ENCODE measurements at regions not wholly inside any gene's neighbourhood (a gene's known extent, or its start where the extent isn't known, plus 50 kb on each side); places are given as distances from the start of the nearest gene placed in this dataset.

DNA sequence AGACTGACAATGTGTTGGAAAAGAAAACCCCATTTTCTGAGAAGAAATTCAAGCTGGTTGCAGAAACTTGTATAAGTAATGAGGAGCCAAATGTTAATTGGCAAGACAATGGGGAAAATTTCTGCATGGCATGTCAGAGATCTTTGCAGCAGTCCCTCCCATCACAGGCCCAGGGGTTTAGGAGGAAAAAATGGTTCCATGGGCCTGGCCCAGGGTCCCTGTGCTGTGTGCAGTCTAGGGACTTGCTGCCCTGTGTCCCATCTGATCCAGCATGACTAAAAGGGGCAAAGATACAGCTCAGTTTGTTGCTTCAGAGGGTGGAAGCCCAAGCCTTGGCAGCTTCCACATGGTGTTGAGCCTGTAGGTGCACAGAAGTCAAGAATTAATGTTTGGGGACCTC lies 440.3 kb upstream of the TPK1 start:
- H2BK5ac ChIP-seq (ENCODE audit: low read depth, low read length, poor library complexity): no peak overlapping the region
- no peak overlapping the region for H2BK12ac ChIP-seq (ENCODE audit: low read length)
- no peak overlapping the region for H3K4me3 ChIP-seq (ENCODE audit: low read depth, low read length)
- H3K4me2 ChIP-seq (ENCODE audit: low read length): no peak overlapping the region
- H4K12ac ChIP-seq (ENCODE audit: low read depth, low read length): no peak overlapping the region
- no peaks in the 10 kb centered on the region for H3K4me1 ChIP-seq (ENCODE audit: control insufficient read depth in 1 of 2, insufficient read depth in 2 of 2, low read length in 2 of 2)
- no peak overlapping the region for H3K23ac ChIP-seq (ENCODE audit: low read length)
- H3K27ac ChIP-seq (ENCODE audit: low read depth, low read length): no peak overlapping the region
- H3K14ac ChIP-seq (ENCODE audit: low read length): no peak overlapping the region
- no peaks in the 10 kb centered on the region for H3K79me1 ChIP-seq (ENCODE audit: low read length)
- H2AFZ ChIP-seq (ENCODE audit: insufficient read depth, low read length, poor library complexity): no peak overlapping the region
- H3K36me3 ChIP-seq (ENCODE audit: control insufficient read depth in 1 of 2, insufficient read depth in 2 of 2, low read length in 2 of 2): no peaks in the 10 kb centered on the region
- H2AK5ac ChIP-seq (ENCODE audit: low read length): no peak overlapping the region
- H3K18ac ChIP-seq (ENCODE audit: low read length): no peak overlapping the region
- H2BK120ac ChIP-seq (ENCODE audit: insufficient read depth, low read length, poor library complexity): no peak overlapping the region
- no peak for DNase-seq
- H3K4ac ChIP-seq (ENCODE audit: low read depth, low read length): no peak overlapping the region
- H4K91ac ChIP-seq (ENCODE audit: low read depth, low read length): no peak overlapping the region
- no peak overlapping the region for H4K8ac ChIP-seq (ENCODE audit: low read depth, low read length)
- no peaks in the 10 kb centered on the region for H3K27me3 ChIP-seq (ENCODE audit: insufficient read depth, low read length)
- H3K79me2 ChIP-seq (ENCODE audit: control insufficient read depth, insufficient read depth, low read length, poor library complexity): no peaks in the 10 kb centered on the region
- H3K9me3 ChIP-seq (ENCODE audit: insufficient read depth, low read depth, low read length): peaks cover 5% of the 10 kb centered on the region
- H3K9ac ChIP-seq (ENCODE audit: low read length): no peak overlapping the region

DNA sequence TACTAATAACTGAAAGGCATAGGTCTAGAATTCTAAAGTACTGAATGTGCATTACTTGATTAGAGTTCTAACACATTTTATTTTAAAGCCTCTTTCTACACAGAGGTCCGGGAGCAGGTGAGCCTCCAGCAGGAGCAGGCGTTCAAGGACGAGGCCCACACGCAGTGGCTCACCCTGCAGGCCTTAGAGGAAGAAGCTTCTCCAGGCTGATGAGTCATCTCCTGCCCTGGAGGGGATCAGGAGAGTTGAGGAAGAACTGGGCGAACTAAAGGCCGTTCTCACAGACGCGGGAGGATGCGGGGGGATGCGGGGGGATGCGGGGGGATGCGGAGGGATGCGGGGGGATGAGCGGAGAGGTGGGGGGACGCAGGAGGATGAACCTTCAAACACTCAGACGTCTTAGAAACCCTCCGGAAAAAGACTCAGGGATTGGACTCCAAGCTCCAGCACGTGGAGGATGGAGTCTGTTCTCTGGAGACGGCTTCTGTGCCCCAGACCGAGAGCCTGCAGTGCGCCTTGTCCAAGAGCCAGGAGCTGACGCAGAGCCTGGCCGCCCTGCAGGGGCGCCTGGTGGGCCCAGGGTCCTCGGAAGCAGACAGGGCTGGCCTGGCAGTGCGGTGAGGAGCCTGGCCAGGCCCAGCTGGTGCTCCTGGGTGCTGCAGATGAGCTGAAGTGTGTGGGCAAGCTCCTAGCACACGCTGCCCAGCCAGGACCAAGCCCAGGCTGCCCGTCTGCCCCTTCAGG lies 433.7 kb upstream of the TPK1 start:
- Histone ChIP-seq H3K4me2 (ENCODE audit: low read length) (no peak overlapping the region), H3K23ac (ENCODE audit: low read length) (no peak overlapping the region), H3K4me3 (ENCODE audit: low read depth, low read length) (no peak overlapping the region), H3K9ac (ENCODE audit: low read length) (no peak overlapping the region), H2BK12ac (ENCODE audit: low read length) (no peak overlapping the region), H2BK120ac (ENCODE audit: insufficient read depth, low read length, poor library complexity) (no peak overlapping the region), H2BK5ac (ENCODE audit: low read depth, low read length, poor library complexity) (no peak overlapping the region), H3K27ac (ENCODE audit: low read depth, low read length) (no peak overlapping the region), H3K79me1 (ENCODE audit: low read length) (no peaks in the 10 kb centered on the region), H3K79me2 (ENCODE audit: control insufficient read depth, insufficient read depth, low read length, poor library complexity) (no peaks in the 10 kb centered on the region), H4K8ac (ENCODE audit: low read depth, low read length) (no peak overlapping the region), H2AK5ac (ENCODE audit: low read length) (no peak overlapping the region), H2AFZ (ENCODE audit: insufficient read depth, low read length, poor library complexity) (no peak overlapping the region), H3K27me3 (ENCODE audit: insufficient read depth, low read length) (no peaks in the 10 kb centered on the region), H3K14ac (ENCODE audit: low read length) (no peak overlapping the region), H3K4ac (ENCODE audit: low read depth, low read length) (no peak overlapping the region), H4K12ac (ENCODE audit: low read depth, low read length) (no peak overlapping the region), H3K36me3 (ENCODE audit: control insufficient read depth in 1 of 2, insufficient read depth in 2 of 2, low read length in 2 of 2) (no peaks in the 10 kb centered on the region), H3K4me1 (ENCODE audit: control insufficient read depth in 1 of 2, insufficient read depth in 2 of 2, low read length in 2 of 2) (no peaks in the 10 kb centered on the region), H4K91ac (ENCODE audit: low read depth, low read length) (no peak overlapping the region), H3K9me3 (ENCODE audit: insufficient read depth, low read depth, low read length) (peaks cover 4% of the 10 kb centered on the region), H3K18ac (ENCODE audit: low read length) (no peak overlapping the region)
- WGBS (ENCODE audit: extremely low coverage, insufficient coverage, insufficient read length): no CpG with 5 or more reads among the region's 28 CpGs
- DNase-seq: peak in 1 of 2 donors; percentile 5

DNA sequence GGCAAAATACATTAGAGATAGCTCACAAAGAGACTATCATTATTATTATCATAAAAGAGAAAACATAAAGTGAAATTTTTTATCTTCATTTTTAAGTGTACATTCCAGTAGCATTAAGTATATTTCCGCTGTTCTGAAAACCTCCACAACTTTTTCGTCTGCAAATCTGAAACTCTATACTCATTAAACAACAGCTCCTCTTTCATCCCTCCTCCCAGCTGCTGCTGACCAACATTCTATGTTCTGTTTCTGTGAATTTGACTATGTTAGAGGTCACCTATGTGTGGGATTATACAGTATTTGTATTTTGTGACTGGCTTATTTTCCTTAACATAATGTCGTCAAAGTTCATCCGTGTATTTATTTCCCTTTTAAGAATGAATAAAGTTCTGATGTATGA lies 429.3 kb upstream of the TPK1 start:
- Histone ChIP-seq H3K14ac (ENCODE audit: low read length) (no peak overlapping the region), H3K4me2 (ENCODE audit: low read length) (no peak overlapping the region), H3K79me2 (ENCODE audit: control insufficient read depth, insufficient read depth, low read length, poor library complexity) (no peaks in the 10 kb centered on the region), H3K36me3 (ENCODE audit: control insufficient read depth in 1 of 2, insufficient read depth in 2 of 2, low read length in 2 of 2) (no peaks in the 10 kb centered on the region), H4K8ac (ENCODE audit: low read depth, low read length) (no peak overlapping the region), H3K79me1 (ENCODE audit: low read length) (no peaks in the 10 kb centered on the region), H3K18ac (ENCODE audit: low read length) (no peak overlapping the region), H2BK120ac (ENCODE audit: insufficient read depth, low read length, poor library complexity) (no peak overlapping the region), H3K23ac (ENCODE audit: low read length) (no peak overlapping the region), H4K12ac (ENCODE audit: low read depth, low read length) (no peak overlapping the region), H3K4me1 (ENCODE audit: control insufficient read depth in 1 of 2, insufficient read depth in 2 of 2, low read length in 2 of 2) (no peaks in the 10 kb centered on the region), H3K4me3 (ENCODE audit: low read depth, low read length) (no peak overlapping the region), H3K27ac (ENCODE audit: low read depth, low read length) (no peak overlapping the region), H3K27me3 (ENCODE audit: insufficient read depth, low read length) (no peaks in the 10 kb centered on the region), H4K91ac (ENCODE audit: low read depth, low read length) (no peak overlapping the region), H3K4ac (ENCODE audit: low read depth, low read length) (no peak overlapping the region), H2BK5ac (ENCODE audit: low read depth, low read length, poor library complexity) (no peak overlapping the region), H3K9ac (ENCODE audit: low read length) (no peak overlapping the region), H2AK5ac (ENCODE audit: low read length) (no peak overlapping the region), H2BK12ac (ENCODE audit: low read length) (no peak overlapping the region), H3K9me3 (ENCODE audit: insufficient read depth, low read depth, low read length) (peaks cover 4% of the 10 kb centered on the region), H2AFZ (ENCODE audit: insufficient read depth, low read length, poor library complexity) (no peak overlapping the region)
- DNase-seq: no peak
- no CpG with 5 or more reads among the region's 4 CpGs for WGBS (ENCODE audit: extremely low coverage, insufficient coverage, insufficient read length)

DNA sequence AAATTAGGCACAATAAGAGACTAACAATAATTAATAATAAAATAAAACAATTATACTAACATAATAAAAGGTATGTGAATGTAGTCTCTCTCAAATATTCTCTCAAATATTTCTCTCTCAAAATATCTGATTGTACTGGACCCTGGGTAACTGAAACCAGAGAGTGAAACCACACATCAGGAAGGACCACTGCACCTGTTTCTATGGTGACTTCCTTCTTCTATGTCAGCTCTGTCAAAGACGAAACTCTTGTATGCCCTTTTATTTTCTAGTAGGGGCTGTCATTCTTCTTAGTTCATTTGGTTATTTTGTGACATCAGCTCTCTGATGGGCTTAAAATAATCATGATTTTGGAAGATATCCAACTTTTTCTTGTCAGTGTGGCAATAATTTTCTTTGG lies 428.0 kb upstream of the TPK1 start:
- H2AK5ac ChIP-seq (ENCODE audit: low read length): no peak overlapping the region
- no CpG with 5 or more reads among the region's 1 CpG for WGBS (ENCODE audit: extremely low coverage, insufficient coverage, insufficient read length)
- no peak overlapping the region for H2BK5ac ChIP-seq (ENCODE audit: low read depth, low read length, poor library complexity)
- no peak overlapping the region for H3K18ac ChIP-seq (ENCODE audit: low read length)
- no peaks in the 10 kb centered on the region for H3K4me1 ChIP-seq (ENCODE audit: control insufficient read depth in 1 of 2, insufficient read depth in 2 of 2, low read length in 2 of 2)
- no peak overlapping the region for H3K14ac ChIP-seq (ENCODE audit: low read length)
- DNase-seq: no peak
- no peak overlapping the region for H3K27ac ChIP-seq (ENCODE audit: low read depth, low read length)
- no peak overlapping the region for H4K8ac ChIP-seq (ENCODE audit: low read depth, low read length)
- no peak overlapping the region for H3K4me2 ChIP-seq (ENCODE audit: low read length)
- no peaks in the 10 kb centered on the region for H3K36me3 ChIP-seq (ENCODE audit: control insufficient read depth in 1 of 2, insufficient read depth in 2 of 2, low read length in 2 of 2)
- no peak overlapping the region for H4K91ac ChIP-seq (ENCODE audit: low read depth, low read length)
- H4K12ac ChIP-seq (ENCODE audit: low read depth, low read length): no peak overlapping the region
- no peak overlapping the region for H2BK120ac ChIP-seq (ENCODE audit: insufficient read depth, low read length, poor library complexity)
- no peak overlapping the region for H3K4ac ChIP-seq (ENCODE audit: low read depth, low read length)
- no peak overlapping the region for H3K4me3 ChIP-seq (ENCODE audit: low read depth, low read length)
- no peak overlapping the region for H3K9ac ChIP-seq (ENCODE audit: low read length)
- no peak overlapping the region for H2AFZ ChIP-seq (ENCODE audit: insufficient read depth, low read length, poor library complexity)
- no peaks in the 10 kb centered on the region for H3K79me1 ChIP-seq (ENCODE audit: low read length)
- H2BK12ac ChIP-seq (ENCODE audit: low read length): no peak overlapping the region
- H3K23ac ChIP-seq (ENCODE audit: low read length): no peak overlapping the region
- H3K79me2 ChIP-seq (ENCODE audit: control insufficient read depth, insufficient read depth, low read length, poor library complexity): no peaks in the 10 kb centered on the region
- no peaks in the 10 kb centered on the region for H3K9me3 ChIP-seq (ENCODE audit: insufficient read depth, low read depth, low read length)
- no peaks in the 10 kb centered on the region for H3K27me3 ChIP-seq (ENCODE audit: insufficient read depth, low read length)

Measured in trophoblast cell (in vitro differentiated cells and primary cell).